ENCODE measurements at regions not wholly inside any gene's neighbourhood (a gene's known extent, or its start where the extent isn't known, plus 50 kb on each side); places are given as distances from the start of the nearest gene placed in this dataset.

DNA sequence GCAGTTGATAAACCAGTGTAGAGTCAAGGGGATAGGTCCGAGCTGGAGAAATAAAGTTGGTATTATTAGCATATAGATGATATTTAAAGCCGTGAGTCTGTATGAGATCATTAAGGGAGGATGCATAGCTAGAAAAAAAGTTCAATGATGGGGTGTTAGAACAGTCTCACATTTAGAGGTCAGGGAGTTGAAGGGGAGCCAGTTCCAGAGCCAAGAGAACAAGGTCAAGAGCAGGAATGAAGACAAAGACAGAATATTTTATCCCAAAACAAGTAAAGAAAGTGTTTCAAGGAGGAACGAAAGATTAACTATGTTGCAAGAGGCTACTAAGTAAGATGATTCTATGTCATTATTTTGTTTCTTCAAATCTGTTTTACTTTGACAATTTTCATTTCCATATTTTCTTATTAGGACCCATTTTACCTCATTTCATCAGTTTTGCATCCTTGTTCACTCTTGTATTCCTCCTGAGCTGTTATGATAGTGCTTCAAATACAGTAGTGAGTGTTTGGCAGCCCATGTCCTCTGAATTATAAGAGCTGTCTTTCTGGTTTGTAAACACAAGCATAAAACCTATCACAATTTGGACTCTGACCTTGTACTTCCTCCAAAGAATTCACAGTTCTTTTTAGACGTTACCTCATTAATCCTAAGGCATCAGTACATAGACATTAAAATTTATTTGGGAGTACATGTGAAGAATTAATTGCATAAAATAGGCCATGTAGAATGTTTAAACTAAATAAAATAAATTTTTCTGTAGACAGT lies 695.7 kb upstream of the NECTIN3 start:
- in situ Hi-C loops (cut with HindIII; ENCODE audit: low sequenced_read_pairs), result no loop called here
- no peak overlapping the region for H3K4me3 ChIP-seq (ENCODE audit: low read depth, low read length)
- no peak for DNase-seq (ENCODE audit: low read depth)
- TF ChIP-seq, protein P1, sequence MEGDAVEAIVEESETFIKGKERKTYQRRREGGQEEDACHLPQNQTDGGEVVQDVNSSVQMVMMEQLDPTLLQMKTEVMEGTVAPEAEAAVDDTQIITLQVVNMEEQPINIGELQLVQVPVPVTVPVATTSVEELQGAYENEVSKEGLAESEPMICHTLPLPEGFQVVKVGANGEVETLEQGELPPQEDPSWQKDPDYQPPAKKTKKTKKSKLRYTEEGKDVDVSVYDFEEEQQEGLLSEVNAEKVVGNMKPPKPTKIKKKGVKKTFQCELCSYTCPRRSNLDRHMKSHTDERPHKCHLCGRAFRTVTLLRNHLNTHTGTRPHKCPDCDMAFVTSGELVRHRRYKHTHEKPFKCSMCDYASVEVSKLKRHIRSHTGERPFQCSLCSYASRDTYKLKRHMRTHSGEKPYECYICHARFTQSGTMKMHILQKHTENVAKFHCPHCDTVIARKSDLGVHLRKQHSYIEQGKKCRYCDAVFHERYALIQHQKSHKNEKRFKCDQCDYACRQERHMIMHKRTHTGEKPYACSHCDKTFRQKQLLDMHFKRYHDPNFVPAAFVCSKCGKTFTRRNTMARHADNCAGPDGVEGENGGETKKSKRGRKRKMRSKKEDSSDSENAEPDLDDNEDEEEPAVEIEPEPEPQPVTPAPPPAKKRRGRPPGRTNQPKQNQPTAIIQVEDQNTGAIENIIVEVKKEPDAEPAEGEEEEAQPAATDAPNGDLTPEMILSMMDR (IDR thresholded peaks at IDR 0.05; ENCODE audit: low read depth, low read length, missing control alignments), result no peak

DNA sequence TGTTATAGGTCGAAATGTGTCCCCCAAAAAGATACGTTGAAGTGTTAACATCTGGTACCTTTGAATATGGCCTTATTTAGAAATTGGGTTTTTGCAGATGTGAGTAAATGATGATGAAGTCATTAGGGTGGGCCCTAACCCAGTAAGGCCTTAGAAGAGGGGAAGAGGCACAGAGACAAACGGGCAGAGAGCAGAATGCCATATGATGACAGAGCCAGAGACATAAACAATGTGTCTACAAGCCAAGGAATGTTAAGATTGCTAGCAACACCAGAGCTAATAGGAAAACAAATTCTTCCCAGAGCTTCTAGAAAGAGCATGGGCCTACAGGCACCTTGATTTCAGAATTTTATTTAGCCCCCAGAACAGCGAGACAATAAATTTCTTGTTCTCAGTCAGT lies 693.1 kb upstream of the NECTIN3 start:
- no peak for DNase-seq (ENCODE audit: low read depth)
- no peak overlapping the region for H3K4me3 ChIP-seq (ENCODE audit: low read depth, low read length)
- TF ChIP-seq, protein P1 (IDR thresholded peaks at IDR 0.05; ENCODE audit: low read depth, low read length, missing control alignments), result no peak
- in situ Hi-C loops (cut with HindIII; ENCODE audit: low sequenced_read_pairs), result no loop called here

DNA sequence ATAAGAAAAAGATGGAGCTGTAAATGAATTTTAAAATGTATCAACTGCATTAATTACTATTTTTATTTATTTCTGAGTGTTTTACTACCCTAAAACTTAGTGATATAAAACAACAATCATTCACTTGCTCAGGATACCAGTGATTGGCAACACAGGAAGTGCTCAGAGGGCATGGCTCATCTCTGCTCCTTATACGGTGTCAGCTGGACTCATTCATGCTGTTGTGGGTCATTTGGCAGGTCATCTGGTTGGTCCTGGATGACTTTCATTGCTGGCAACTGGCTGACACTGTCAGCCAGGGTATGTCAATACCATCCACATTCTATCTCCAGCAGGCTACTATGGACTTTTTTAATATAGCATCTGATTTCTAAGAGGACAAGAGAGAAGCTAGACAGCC lies 689.6 kb upstream of the NECTIN3 start:
- DNase-seq (ENCODE audit: low read depth), result no peak
- TF ChIP-seq, protein P1 (IDR thresholded peaks at IDR 0.05; ENCODE audit: low read depth, low read length, missing control alignments), result no peak
- no peak overlapping the region for H3K4me3 ChIP-seq (ENCODE audit: low read depth, low read length)
- in situ Hi-C loops (cut with HindIII; ENCODE audit: low sequenced_read_pairs), result no loop called here

DNA sequence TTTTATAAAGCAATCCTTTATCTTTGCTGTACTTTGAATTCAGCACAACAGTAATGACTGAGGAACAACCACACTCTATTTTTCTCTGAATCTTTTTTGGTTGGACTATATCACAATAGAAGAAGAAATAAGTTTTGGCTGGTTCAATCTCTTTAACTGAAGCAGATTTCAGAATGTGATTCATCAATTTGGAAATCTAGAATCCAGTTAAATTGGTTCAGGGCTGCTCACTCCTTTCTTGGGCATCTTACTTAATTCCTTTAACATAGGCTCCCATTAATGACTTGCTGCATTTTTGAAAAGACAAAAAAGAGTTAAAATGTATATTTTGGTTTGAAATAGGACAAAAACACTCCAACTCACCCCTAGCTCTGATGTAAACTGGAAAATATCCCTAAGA lies 688.3 kb upstream of the NECTIN3 start:
- no peak overlapping the region for H3K4me3 ChIP-seq (ENCODE audit: low read depth, low read length)
- no peak for DNase-seq (ENCODE audit: low read depth)
- in situ Hi-C loops (cut with HindIII; ENCODE audit: low sequenced_read_pairs), result no loop called here
- TF ChIP-seq, protein P1 (IDR thresholded peaks at IDR 0.05; ENCODE audit: low read depth, low read length, missing control alignments), result no peak

DNA sequence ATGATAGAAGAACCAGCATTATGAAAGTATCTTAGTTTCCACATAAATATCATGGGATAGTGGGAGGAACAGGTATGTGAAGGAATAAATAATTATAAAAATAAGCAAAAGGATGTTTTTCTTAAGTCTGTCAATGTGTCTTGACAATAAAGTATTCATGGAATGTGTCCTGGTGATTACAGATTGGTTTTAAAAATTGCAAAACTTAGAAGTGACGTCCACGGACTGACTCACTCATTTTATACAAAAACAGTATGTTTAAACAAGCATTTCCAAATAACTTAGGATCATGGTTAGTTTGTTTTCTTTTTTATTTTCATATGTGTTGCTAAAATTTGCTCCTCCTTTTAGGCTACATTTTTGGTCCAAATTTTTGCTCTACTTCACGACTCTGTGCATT lies 687.0 kb upstream of the NECTIN3 start:
- DNase-seq (ENCODE audit: low read depth), result no peak
- H3K4me3 ChIP-seq (ENCODE audit: low read depth, low read length), result no peak overlapping the region
- in situ Hi-C loops (cut with HindIII; ENCODE audit: low sequenced_read_pairs), result no loop called here
- TF ChIP-seq, protein P1 (IDR thresholded peaks at IDR 0.05; ENCODE audit: low read depth, low read length, missing control alignments), result no peak

DNA sequence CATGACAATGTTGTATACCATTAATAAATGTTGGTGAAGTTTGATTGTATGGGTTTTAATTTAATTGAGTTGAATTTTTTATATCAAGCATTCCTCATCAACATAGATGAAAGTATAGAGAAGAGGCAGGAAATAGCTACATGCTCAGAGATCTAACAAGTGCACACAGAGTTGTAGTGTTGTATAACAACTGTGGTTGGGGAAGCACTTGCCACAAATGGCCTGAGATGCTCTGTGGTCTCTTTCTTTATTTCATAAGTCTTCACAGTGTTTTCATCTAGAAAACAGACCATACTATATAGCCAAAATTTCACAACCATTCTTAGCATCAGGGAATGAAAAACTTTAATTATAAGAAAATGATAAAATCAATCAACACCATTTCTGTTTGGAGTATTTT lies 682.6 kb upstream of the NECTIN3 start:
- TF ChIP-seq, protein P1 (IDR thresholded peaks at IDR 0.05; ENCODE audit: low read depth, low read length, missing control alignments), result no peak
- in situ Hi-C loops (cut with HindIII; ENCODE audit: low sequenced_read_pairs), result no loop called here
- H3K4me3 ChIP-seq (ENCODE audit: low read depth, low read length), result no peak overlapping the region

More for the DNA sequence above, 682.6 kb upstream of the NECTIN3 start:
- no peak for DNase-seq (ENCODE audit: low read depth)

Data from astrocyte of the cerebellum (primary cell).